Activated CD4-positive, alpha-beta T cell treated with anti-CD3 and anti-CD28 coated beads, Interleukin-2, amount 50 U/mL, for 24 hours (primary cell): ENCODE measurements at regions not wholly inside any gene's neighbourhood (a gene's known extent, or its start where the extent isn't known, plus 50 kb on each side); places are given as distances from the start of the nearest gene placed in this dataset.
"Not testable (repeated sequence)": the region's sequence is repeated elsewhere in the genome, so short reads cannot be mapped to it uniquely, and the experiment has no call there.

ENCODE experiments used
- DNase-seq, 2 donors: peaks; one replicate each; pipeline ENCODE4 v3.0.0-alpha.2; 2020; ENCODE audit warnings: low read depth in 1 of 2, low spot score in 1 of 2

DNA sequence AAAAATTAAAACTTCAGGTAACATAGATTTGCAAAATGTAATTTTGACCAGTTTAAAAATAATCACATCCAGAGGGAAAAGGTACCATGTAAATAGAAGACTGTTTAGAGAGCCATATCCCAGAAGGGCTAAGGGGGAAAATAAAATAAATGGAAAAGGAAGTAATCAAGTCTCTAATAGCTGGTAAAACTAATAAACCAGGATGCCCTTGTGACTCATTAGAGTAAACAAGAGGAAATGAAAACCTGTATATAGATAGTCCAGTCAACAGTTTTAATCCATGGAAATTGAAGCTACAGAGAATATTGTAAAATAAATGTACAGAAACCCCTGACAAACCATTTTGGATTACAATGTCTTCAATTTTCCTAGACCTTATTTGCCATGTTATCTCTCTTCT lies 698.0 kb upstream of the RGS18 start:
- DNase-seq: no peak

GRCh38 chr1:191483988-191484387 lies 674.3 kb upstream of the RGS18 start:
- no peak for DNase-seq

- no peak for DNase-seq
Measured at GRCh38 chr1:191490303-191490702, 668.0 kb upstream of the RGS18 start.

DNA sequence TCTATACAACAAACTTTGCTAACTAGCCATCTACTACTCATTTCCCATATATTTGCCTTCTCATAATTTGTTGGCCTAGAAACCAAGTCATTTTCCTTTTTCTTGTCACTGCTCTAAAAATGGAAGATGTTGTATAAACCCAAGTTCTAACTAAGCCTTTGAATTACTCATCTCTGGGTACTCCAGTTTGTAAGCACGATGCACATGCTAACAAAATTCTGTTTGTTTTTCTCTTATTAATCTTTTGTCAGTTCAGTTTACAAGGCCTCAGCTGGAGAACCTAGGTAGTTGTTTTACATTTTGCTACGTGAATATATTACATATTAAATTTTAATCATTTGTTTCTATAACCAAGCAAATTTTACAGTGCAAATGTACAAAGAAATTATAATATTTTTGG lies 663.2 kb upstream of the RGS18 start:
- DNase-seq: no peak

GRCh38 chr1:191498318-191498717 lies 659.9 kb upstream of the RGS18 start:
- DNase-seq: no peak

DNA sequence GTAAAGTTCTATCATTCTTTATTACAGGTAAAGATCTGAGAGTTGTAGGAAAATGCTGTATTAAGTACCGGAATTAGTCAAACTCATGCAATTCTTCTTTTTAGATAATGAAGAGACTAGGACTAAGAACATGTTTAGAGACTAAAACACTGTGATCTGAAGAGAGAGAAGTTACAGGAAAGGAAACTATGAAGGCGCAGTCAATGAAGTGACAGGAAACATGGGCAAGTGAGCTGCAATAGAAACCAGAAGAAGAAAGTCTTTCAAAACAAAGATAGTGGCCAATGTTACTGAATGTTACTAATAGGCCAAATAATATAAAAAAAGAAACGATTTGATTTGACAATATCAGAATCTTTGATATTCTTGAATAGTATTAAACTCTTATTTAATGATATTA lies 659.4 kb upstream of the RGS18 start:
- DNase-seq: no peak

DNA sequence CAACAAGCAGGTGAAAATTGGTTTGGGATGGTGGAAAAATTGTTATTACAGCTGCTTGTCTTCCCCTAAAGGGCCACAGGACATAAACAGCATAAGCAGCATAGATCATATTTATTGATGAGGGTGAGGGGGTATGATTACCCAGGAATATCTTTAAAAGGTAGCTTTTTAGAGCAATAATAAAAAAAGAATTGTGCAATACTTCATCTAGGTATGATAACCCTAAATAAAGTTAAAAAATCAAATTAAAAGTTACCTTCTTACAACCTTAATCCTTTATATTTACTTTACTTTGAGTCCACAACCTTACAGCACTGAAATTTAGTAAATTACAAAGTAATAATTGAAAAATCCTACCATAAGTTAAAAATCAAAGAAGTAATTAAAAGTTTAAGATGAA lies 653.3 kb upstream of the RGS18 start:
- DNase-seq: no peak

DNA sequence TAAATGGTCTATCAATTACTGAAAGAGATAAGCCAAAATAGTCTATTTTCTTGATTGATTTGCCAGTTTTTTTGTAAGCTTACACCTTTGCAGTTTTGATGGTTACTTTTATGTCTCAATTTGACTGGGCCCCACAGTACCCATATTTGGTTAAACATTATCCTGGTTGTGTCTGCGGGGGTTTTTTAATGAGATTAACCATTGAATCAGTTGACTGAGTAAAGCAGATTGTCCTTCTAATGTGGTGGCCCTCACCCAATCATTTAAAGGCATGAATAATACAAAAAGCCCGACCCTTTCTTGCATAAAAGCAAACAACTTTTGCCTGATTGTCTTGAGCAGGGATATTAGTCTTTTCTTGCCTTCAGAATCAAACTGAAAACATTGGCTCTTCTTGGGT lies 650.0 kb upstream of the RGS18 start:
- no peak for DNase-seq

DNA sequence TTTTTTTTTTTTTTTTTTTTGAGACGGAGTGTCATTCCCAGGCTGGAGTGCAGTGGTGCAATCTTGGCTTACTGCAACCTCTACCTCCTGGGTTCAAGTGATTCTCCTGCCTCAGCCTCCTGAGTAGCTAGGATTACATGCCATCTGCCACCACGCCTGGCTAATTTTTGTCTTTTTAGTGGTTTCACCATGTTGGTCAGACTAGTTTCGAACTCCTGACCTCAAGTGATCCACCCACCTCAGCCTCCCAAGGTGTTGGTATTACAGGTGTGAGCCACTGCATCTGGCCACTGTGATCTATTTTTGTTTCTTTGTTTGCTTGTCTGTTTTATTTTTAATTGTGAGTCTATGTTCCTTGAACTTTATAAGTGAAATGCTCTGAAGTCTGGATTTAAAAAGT lies 646.8 kb upstream of the RGS18 start:
- not testable (repeated sequence) for DNase-seq

DNA sequence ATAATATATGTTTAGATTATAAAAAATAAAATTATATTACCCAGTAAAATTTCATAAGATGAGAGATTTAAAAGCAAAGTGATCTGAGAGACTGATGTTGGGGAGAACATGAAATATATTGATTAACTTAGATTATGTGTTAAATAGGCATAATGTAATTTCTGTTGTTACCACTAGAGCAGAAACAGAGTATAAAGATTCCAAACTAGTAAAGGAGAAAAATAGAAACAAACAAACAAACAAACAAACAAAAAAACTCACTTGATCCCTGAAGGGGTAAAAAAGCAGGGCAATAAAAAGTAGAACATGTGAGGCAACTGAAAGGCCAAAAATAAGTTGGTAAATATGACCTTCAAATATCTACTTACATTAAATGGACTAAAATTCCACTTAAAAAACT lies 640.4 kb upstream of the RGS18 start:
- DNase-seq: no peak

GRCh38 chr1:191519519-191519918 lies 638.7 kb upstream of the RGS18 start:
- DNase-seq: no peak

- DNase-seq: no peak
Measured at GRCh38 chr1:191520345-191520744, 637.9 kb upstream of the RGS18 start.

DNA sequence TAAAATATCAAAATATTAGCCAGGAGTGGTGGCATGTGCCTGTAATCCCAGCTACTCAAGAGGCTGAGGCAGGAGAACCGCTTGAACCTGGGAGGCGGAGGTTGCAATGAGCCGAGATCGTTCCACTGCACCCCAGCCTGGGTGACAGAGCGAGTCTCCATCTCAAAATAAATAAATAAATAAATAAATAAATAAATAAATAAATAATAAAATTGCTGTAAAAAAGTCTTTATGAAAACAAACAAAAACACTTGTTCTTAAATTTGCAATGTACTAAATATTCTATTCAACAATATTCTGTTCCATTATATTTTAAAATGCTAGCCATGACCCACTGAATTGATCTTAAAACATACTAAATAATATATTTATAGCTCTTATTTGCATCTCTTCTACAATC lies 632.3 kb upstream of the RGS18 start:
- DNase-seq: not testable (repeated sequence)

GRCh38 chr1:191528275-191528674 lies 630.0 kb upstream of the RGS18 start:
- no peak for DNase-seq

- DNase-seq: no peak
Measured at GRCh38 chr1:191530928-191531327, 627.3 kb upstream of the RGS18 start.

DNA sequence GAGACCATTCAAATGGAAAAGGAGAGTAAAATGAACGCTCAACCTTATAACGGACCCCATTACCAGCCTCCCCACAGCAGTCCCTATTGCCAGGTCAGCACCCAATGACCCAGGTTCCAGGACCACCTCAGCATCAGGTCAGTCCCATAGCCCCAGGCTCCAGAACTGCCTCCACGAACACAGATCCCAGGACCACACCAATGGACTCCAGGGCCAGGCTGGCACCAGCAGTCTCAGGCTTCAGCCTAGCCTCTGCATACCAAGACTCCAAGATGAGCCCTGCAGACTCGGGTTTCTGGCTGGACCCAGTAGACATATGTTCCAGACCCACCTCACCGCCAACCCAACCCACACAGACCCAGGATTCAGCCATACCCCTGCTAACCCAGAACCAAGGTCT lies 625.0 kb upstream of the RGS18 start:
- DNase-seq: no peak

DNA sequence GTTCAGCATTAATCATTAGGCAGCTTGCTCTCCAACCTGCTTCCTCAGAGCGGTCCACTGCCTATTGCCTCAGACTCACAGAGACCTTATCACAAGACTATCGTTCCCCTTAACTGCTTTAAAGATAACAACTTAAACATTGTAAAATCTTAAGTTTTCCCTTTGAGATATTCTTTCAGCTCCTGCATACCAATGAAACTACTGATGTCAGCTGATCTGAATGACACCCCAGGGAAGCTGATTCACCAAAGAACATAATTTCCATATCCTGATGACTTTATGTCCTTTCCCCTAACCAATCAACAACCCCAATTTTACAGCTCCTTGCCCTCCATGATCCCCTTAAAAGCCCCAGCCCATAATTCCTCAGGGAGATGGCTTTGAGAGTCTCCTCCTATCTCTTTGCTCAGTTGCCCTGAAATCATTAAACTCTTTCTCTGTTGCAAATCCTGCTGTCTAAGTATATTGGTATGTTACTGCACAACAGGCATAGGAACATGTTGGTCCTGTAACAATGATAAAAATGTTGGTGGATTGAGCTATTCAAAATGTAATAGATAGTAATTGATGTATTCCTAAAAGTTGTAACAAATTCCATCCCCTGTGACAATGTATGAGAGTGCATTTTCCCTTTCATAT lies 621.4 kb upstream of the RGS18 start:
- DNase-seq: no peak

DNA sequence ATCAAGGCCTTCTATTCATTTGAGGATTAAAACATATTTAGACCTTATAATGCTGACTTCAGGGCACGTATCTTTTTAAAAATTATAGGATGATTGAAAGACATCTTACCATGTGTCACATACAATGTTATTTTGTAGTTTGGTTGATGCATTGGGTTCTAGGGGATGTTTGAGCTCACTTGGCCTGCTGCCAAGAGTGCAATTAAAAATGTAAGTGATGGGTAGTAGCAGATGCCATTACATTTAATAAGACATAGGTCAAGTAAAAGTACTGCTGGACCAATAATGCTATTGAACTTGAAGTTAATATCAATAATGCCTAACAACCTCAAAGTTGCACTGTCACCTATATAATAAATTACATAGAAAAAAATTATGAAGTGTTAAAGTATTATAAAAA lies 616.5 kb upstream of the RGS18 start:
- DNase-seq: no peak

DNA sequence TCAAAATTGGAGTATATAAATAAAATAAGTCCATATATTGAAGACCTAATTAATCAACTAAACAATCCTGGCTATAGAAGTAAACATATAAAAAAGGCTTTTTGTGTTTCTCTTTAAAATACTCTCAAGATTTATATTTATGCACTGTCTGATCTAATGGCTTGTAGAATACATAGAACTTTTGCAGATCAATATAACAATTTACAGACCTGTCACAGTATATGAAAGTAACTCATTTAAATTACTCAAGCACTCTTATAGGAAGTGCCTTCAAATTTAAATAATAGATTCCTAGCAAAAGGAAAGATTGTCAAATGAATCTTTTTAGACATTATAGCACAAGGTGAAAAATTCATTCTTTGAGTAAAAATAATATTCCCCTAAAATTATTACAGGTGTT lies 615.8 kb upstream of the RGS18 start:
- no peak for DNase-seq

DNA sequence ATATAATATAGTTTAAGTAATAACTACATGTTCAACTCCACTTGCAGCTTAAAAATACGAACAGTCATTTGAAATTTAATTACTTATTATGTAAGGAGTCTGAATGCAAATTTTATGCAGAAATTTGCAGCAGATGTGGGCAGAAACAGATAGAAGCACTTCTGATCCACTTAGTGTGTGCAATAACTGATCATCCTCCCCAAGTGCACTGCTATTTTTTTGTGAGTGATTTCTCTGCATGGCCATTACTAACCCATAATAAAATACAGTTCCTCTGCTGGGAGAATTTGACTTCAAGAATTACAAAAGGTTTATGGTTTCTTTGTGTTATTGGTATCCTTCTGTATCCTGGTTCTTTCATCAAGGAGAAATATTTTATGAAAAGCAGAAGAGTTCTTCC lies 611.5 kb upstream of the RGS18 start:
- DNase-seq: no peak

DNA sequence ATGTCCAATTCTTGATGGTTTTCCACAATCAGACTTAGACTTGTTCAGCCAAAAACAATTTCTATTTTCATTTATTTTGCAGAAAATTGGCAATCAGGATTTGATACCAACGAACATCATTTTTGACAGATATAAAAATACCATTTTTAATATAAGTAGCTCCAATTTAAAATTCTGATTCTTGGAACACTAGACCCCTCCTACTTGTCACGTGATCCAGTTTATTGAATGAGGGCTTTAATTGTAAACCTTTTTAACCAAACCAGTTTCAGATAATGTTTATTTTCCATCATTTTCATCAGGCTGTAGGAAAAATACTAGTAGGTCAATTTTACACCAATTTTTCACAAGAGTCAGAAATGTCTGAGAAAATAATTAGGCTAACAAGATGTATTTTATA lies 607.2 kb upstream of the RGS18 start:
- DNase-seq: no peak

DNA sequence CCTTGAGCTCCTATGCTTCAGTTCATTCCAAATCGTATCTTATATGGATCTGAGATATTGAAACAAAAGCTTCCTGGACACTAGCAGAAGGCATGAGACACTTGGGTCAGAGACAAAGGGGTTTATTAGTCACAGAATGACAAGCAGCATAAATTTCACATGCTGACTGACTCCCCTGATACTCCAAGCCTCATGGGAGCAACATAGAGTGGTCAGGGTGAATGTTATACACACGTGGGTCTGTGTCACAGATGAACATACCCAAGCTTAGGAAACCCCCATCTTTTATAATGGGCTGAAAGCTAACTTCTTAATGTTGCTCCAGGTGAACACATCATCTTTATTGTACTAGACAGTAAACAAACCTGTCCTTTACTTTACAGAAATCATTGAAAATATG lies 599.9 kb upstream of the RGS18 start:
- DNase-seq: no peak

- DNase-seq: no peak
Measured at GRCh38 chr1:191561276-191561675, 597.0 kb upstream of the RGS18 start.

- no peak for DNase-seq
Measured at GRCh38 chr1:191564275-191564674, 594.0 kb upstream of the RGS18 start.
